ENCODE measurements at regions not wholly inside any gene's neighbourhood (a gene's known extent, or its start where the extent isn't known, plus 50 kb on each side); places are given as distances from the start of the nearest gene placed in this dataset.

- no peak for TF ChIP-seq SP2 (IDR thresholded peaks at IDR 0.05; ENCODE audit: low read length)
- 0 out of 2 replicates have a peak, but pooled peaks have one; percentile 29 for TF ChIP-seq CEBPB (IDR thresholded peaks at IDR 0.05; ENCODE audit: low read depth, low read length)
- TF ChIP-seq TEAD4 (IDR thresholded peaks at IDR 0.05; ENCODE audit: low read depth, low read length), result peak; percentile 68; the same call in 1 of the 2 replicates
- no peak for TF ChIP-seq BACH1 (IDR thresholded peaks at IDR 0.05; ENCODE audit: low read length)
These were observed 1392.4 kb upstream of the TMEM132C start (continued) for GRCh38 chr12:126874427-126875026.
